ENCODE measurements at regions not wholly inside any gene's neighbourhood (a gene's known extent, or its start where the extent isn't known, plus 50 kb on each side); places are given as distances from the start of the nearest gene placed in this dataset.
"Not testable (repeated sequence)": the region's sequence is repeated elsewhere in the genome, so short reads cannot be mapped to it uniquely, and the experiment has no call there.

DNA sequence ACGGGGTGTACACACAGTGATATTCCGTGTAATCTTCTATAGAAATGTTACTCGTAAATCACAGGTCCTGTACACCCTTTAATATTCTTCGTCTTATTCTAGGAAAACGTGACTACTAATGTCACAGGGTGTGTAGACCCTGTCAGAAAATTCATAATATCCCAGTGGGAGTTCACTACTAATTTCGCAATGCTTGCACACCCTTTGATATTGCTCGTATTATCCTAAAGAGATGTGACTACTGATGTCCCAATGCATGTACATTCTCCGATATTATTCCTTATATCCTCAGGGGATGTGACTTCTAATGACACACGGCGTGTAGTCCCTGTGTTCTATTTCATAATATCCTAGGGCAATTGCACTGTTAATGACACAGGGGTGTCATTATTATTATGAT, 132.7 kb downstream of the ADRA2C start:
- in situ Hi-C loops (cut with MboI) = not testable (repeated sequence)

DNA sequence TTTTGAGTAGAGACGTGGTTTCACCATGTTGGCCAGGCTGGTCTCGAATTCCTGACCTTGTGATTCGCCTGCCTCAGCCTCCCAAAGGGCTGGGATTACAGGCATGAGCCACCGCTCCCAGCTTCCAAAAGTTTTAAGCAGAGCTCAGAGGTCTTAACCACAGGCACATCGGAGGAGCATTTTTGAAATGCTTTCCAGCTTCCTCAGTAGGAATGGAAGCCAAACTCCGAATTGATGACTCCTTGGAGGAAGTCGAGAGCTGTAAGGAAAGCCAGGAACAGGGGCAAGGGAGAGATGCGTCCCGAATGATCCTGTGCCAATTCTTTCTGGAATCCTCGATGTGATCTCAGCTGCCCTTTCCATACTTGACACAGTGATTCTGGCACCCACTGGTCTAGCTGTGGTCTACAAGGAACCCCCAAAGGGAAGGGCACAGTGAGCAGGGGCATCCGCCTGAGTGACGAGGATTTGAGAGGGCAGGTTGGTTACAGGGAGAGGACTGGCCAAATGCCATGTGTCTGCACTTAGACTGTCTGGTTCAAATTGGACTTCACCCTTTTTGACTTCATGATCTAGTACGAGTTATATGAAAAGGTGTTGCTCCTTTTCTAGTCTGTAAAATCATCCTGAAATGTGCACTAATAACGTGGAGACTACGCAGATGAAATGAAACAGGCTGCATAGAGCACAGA, 138.2 kb downstream of the ADRA2C start:
- ATAC-seq; H3K4me3 ChIP-seq; H3K27me3 ChIP-seq (replicated peaks in 1 of 2; ENCODE audit: control insufficient read depth in 2 of 2, insufficient read depth in 2 of 2, low read length in 1 of 2); H3K4me2 ChIP-seq (ENCODE audit: control insufficient read depth, insufficient read depth); DNase-seq (ENCODE audit: low read depth, low spot score); BruUV-seq (replicated peaks); SMC1A ChIA-PET (ENCODE audit: uncharacterized antibody, unreplicated experiment); H2AFZ ChIP-seq (ENCODE audit: control insufficient read depth, low read depth, low read length); H3K27ac ChIP-seq (ENCODE audit: control insufficient read depth, insufficient read depth); H3K9ac ChIP-seq (ENCODE audit: control insufficient read depth, insufficient read depth, low read length); H3K4me1 ChIP-seq (ENCODE audit: control insufficient read depth, insufficient read depth, low read length); H3K36me3 ChIP-seq (ENCODE audit: control insufficient read depth in 2 of 2, insufficient read depth in 2 of 2, low read length in 1 of 2); FAIRE-seq; intact Hi-C loops (cut with micrococcal nuclease; ENCODE audit: unreplicated experiment); RAD21 ChIA-PET (ENCODE audit: unreplicated experiment); CTCF ChIA-PET; H3K9me3 ChIP-seq (replicated peaks; ENCODE audit: control insufficient read depth, insufficient read depth, low read length); H4K20me1 ChIP-seq (ENCODE audit: control insufficient read depth, insufficient read depth); POLR2A ChIA-PET; H3K79me2 ChIP-seq (ENCODE audit: control insufficient read depth, insufficient read depth, low read length); in situ Hi-C loops (cut with MboI): not testable (repeated sequence)
- WGBS (ENCODE audit: insufficient coverage, insufficient replicate concordance, low lambda C conversion rate, missing lambda C conversion rate) = 18% methylated on average over 15 of the region's 15 CpGs

More for the DNA sequence above, 132.7 kb downstream of the ADRA2C start:
- POLR2A ChIA-PET; DNase-seq (ENCODE audit: low read depth, low spot score); FAIRE-seq; ATAC-seq; H3K36me3 ChIP-seq (ENCODE audit: control insufficient read depth in 2 of 2, insufficient read depth in 2 of 2, low read length in 1 of 2); H3K27me3 ChIP-seq (replicated peaks in 1 of 2; ENCODE audit: control insufficient read depth in 2 of 2, insufficient read depth in 2 of 2, low read length in 1 of 2); H3K4me3 ChIP-seq; SMC1A ChIA-PET (ENCODE audit: uncharacterized antibody, unreplicated experiment); H3K9me3 ChIP-seq (replicated peaks; ENCODE audit: control insufficient read depth, insufficient read depth, low read length); intact Hi-C loops (cut with micrococcal nuclease; ENCODE audit: unreplicated experiment); CTCF ChIA-PET; H3K27ac ChIP-seq (ENCODE audit: control insufficient read depth, insufficient read depth); H3K4me2 ChIP-seq (ENCODE audit: control insufficient read depth, insufficient read depth); RAD21 ChIA-PET (ENCODE audit: unreplicated experiment); BruUV-seq (replicated peaks); H2AFZ ChIP-seq (ENCODE audit: control insufficient read depth, low read depth, low read length); H3K4me1 ChIP-seq (ENCODE audit: control insufficient read depth, insufficient read depth, low read length); H3K9ac ChIP-seq (ENCODE audit: control insufficient read depth, insufficient read depth, low read length); H3K79me2 ChIP-seq (ENCODE audit: control insufficient read depth, insufficient read depth, low read length); H4K20me1 ChIP-seq (ENCODE audit: control insufficient read depth, insufficient read depth): not testable (repeated sequence)
- WGBS (ENCODE audit: insufficient coverage, insufficient replicate concordance, low lambda C conversion rate, missing lambda C conversion rate) = 16% methylated on average over 10 of the region's 10 CpGs

DNA sequence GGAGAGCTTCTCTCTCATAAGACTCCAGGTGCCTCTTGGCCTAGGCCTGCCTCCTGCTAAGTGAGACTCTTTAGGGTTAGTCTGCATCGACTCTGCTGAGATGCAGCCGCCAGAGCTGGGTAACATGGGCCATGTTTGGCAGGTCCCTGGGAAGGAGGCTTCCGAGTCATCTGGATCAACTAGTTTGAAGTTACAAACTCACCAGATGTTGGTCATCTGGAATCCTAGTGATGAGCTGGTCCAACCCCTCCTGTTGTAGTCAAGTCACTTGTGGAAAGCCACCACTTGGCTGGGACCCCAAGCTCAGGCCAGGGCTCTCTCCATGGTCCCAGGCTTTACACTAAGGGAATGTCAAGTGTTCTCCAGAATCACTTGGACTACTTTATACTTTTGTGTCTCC, 143.4 kb downstream of the ADRA2C start:
- H3K4me2 ChIP-seq (ENCODE audit: control insufficient read depth, insufficient read depth); H3K27ac ChIP-seq (ENCODE audit: control insufficient read depth, insufficient read depth); H4K20me1 ChIP-seq (ENCODE audit: control insufficient read depth, insufficient read depth); in situ Hi-C loops (cut with MboI); DNase-seq (ENCODE audit: low read depth, low spot score); SMC1A ChIA-PET (ENCODE audit: uncharacterized antibody, unreplicated experiment); CTCF ChIA-PET; H2AFZ ChIP-seq (ENCODE audit: control insufficient read depth, low read depth, low read length); POLR2A ChIA-PET; intact Hi-C loops (cut with micrococcal nuclease; ENCODE audit: unreplicated experiment); H3K4me3 ChIP-seq; H3K4me1 ChIP-seq (ENCODE audit: control insufficient read depth, insufficient read depth, low read length); H3K9me3 ChIP-seq (replicated peaks; ENCODE audit: control insufficient read depth, insufficient read depth, low read length); FAIRE-seq; H3K79me2 ChIP-seq (ENCODE audit: control insufficient read depth, insufficient read depth, low read length); RAD21 ChIA-PET (ENCODE audit: unreplicated experiment); H3K9ac ChIP-seq (ENCODE audit: control insufficient read depth, insufficient read depth, low read length); H3K36me3 ChIP-seq (ENCODE audit: control insufficient read depth in 2 of 2, insufficient read depth in 2 of 2, low read length in 1 of 2); H3K27me3 ChIP-seq (replicated peaks in 1 of 2; ENCODE audit: control insufficient read depth in 2 of 2, insufficient read depth in 2 of 2, low read length in 1 of 2); BruUV-seq (replicated peaks); ATAC-seq: not testable (repeated sequence)
- WGBS (ENCODE audit: insufficient coverage, insufficient replicate concordance, low lambda C conversion rate, missing lambda C conversion rate) = 40% methylated on average over 3 of the region's 3 CpGs

DNA sequence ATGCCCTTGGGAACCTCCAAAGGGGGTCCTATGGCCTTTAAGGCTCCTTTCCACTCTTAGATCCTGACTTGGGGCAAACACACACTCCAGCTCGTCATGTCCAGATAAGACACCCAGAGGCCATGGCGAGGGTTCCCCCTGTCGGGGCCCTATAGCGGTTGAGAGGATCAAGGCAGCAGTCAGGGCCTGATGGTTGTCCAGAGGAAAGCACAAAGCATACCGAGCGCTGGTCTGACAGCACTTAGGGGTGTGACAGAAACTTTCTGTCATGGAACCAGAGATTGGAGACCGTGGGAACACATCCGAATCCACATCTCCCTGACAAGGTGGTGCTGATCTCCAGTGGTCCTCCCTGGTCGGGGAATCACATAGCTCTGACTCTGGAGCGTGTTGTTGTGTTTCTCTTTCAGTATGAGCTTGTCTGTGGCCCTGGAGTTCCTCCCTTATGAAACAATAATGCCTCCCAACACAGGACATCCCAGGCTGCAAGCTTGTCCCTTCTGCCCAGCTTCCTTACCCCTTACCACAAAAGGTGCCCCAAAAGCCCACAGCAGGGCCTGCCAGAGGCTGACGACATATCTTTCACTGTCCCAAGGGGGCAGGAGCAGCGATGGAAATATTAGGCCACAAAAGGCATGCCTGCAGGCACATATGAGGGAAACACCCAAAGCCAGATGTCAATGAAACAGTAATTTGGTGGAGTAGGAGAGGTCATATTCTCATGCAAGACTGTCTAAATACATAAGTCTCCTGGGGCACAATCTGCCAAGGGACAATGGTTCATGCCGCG, 144.2 kb downstream of the ADRA2C start:
- H3K4me2 ChIP-seq (ENCODE audit: control insufficient read depth, insufficient read depth); H3K36me3 ChIP-seq (ENCODE audit: control insufficient read depth in 2 of 2, insufficient read depth in 2 of 2, low read length in 1 of 2); H2AFZ ChIP-seq (ENCODE audit: control insufficient read depth, low read depth, low read length); intact Hi-C loops (cut with micrococcal nuclease; ENCODE audit: unreplicated experiment); H4K20me1 ChIP-seq (ENCODE audit: control insufficient read depth, insufficient read depth); H3K9ac ChIP-seq (ENCODE audit: control insufficient read depth, insufficient read depth, low read length); H3K79me2 ChIP-seq (ENCODE audit: control insufficient read depth, insufficient read depth, low read length); SMC1A ChIA-PET (ENCODE audit: uncharacterized antibody, unreplicated experiment); H3K9me3 ChIP-seq (replicated peaks; ENCODE audit: control insufficient read depth, insufficient read depth, low read length); ATAC-seq; in situ Hi-C loops (cut with MboI); POLR2A ChIA-PET; CTCF ChIA-PET; H3K4me3 ChIP-seq; DNase-seq (ENCODE audit: low read depth, low spot score); RAD21 ChIA-PET (ENCODE audit: unreplicated experiment); FAIRE-seq; H3K27me3 ChIP-seq (replicated peaks in 1 of 2; ENCODE audit: control insufficient read depth in 2 of 2, insufficient read depth in 2 of 2, low read length in 1 of 2); BruUV-seq (replicated peaks); H3K4me1 ChIP-seq (ENCODE audit: control insufficient read depth, insufficient read depth, low read length); H3K27ac ChIP-seq (ENCODE audit: control insufficient read depth, insufficient read depth): not testable (repeated sequence)
- WGBS (ENCODE audit: insufficient coverage, insufficient replicate concordance, low lambda C conversion rate, missing lambda C conversion rate) = 31% methylated on average over 14 of the region's 14 CpGs

Data from GM12878 (cell line).